Left lobe of liver (tissue), 2 donors: ENCODE measurements at regions not wholly inside any gene's neighbourhood (a gene's known extent, or its start where the extent isn't known, plus 50 kb on each side); places are given as distances from the start of the nearest gene placed in this dataset.

Experiments
- ATAC-seq: fragments of 200-7000 bp; cut with Tn5 transposase; one replicate; pipeline ENCODE4 v1.9.1; 2020; ENCODE audit warnings: mild to moderate bottlenecking, moderate library complexity
- DNase-seq: peaks from one replicate; pipeline ENCODE4 v3.0.0-alpha.2; 2020; ENCODE audit warnings: low spot score
- donor health status: DM: no; HTN: no; CAD: no; lungs with moderate emphysema.
- donor health status: DM: no; HTN: yes; CAD: no.

DNA sequence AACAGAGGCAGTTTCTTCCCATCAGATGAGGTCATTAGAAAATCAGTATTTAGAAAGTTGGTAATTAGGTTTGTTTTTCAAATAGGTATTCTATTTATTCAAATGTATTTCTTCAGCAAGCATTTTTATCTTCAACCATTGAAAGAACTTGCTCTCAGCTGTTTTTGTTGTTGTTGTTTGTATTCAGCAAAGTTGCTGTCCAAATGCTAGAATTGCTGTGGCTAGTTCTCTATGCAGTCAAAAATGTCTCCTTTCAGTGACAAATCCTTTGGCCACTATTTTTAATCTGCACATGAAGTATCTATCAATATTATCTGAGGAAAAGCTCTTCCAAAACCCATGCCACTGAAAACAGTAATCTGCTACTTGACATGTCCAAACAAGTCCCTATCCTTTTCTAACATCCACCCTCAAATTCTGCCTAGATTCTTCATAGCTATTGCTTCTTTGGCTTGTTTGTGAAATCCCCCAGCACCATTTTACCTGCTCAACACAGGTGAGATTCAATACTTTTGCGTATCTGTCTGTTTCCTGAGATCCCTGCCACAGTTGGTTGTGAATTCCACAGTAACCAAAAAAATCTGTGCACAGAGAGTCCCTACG, 1005.4 kb downstream of the GRIK2 start:
- DNase-seq: no peak

DNA sequence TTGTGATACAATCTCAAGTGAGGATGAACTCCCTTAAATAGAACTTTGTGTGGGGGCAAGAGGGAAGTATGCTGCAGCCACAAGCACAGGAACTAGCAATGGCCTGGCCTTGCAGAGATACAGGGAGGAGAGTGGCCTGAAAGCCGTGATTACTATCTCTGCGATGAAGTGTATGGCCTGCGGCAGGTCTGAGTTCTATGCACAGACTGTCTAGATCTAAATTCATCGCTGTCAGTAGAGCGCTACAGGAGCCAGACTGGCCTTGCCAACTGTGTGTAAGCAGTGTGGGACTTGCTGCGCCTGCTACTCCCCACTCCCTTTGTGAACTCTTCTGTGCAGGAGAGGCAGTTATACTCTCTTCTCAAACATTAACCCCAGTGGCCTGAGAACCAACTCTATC, 997.0 kb downstream of the GRIK2 start:
- no peak for DNase-seq

More for the DNA sequence above, 1005.4 kb downstream of the GRIK2 start:
- ATAC-seq: no peak

DNA sequence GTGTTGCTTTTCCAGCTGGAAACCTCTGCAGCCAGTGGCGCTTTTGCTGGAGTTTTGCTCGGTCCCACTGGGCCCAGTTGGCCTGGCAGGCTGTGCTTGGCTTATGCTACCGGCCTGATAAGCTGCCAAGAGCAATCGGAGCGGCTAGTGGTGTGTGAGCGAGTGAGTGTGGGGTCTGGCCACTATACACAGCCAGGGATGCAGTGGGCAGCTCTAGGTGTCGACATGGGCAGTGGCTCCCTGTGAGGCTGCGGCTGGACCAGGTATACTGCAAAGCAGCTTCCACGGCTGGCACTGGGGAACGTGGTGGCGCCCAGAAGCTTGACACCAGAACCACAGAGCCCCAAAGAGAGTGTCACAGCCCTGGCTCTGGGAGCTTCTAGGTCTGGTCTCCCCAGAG, 996.5 kb downstream of the GRIK2 start:
- no peak for ATAC-seq
- DNase-seq: no peak

More for the DNA sequence above, 997.0 kb downstream of the GRIK2 start:
- ATAC-seq: no peak

DNA sequence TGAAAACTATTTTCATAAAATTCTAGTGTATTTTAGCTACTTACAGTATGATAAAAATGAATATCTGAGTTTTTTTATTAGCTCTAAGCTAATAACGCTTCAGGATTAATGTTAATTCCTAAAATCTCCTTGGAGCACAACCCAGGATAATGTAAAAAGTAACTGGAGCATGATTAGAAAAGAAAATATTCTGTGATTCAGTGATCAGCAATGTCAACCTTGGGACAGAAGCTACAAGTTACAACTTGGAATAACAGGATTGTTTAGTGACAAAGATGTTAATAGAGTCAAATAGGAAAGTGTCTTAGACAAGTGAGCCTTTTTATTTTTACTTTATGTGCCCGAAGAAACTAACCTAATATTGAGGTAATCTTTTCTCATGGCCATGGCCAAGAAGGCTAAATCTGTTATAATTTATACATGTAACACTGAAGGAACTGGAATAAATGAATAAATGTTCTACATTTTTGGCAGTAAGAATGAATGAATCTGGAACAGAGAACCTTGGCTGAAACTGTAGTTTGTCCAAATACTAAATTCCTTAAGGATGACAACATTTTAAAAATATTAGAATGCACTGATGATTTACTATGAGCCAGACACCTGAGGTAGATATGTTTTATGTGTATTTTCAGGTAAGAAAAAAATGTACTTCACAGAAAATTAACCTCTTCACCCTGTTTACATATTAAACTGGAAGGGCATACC, 994.0 kb downstream of the GRIK2 start:
- DNase-seq: no peak
- no peak for ATAC-seq

DNA sequence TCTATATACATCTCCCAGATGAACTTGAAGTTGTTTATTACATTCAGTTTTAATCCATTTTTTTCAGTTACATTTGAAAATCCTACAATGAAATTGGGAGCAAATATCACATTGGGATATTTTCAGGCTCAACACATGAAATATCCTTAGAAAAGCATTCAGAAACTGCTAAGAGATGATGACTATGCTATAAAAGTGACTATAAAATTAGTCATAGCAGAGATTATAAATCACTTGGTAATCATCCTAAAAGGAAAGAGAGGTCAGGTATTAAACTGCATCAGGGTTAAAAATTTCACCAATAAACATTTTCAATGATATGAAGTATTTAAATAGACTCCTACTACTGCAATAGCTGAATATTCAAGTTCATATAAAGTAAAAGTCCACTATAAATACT, 987.7 kb downstream of the GRIK2 start:
- no peak for DNase-seq
- no peak for ATAC-seq

DNA sequence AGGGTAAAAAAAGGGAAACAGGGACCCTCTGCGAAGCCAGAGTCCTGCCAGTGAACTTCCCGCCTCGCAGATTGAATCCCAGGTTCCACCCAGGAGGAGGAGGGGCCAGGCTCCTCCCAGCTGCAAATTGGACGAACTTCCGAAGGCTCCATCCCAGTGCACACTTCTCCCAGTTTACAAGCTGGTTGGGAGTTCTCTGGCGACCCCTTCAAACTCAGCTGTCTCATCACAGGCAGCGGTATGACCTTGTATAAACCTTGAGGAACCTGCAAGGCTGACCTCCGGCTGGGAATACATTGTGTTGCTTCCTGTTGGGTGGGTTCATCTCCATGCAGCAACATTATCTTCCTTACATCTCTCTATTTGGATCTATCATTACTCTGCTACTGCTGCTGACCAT, 962.7 kb downstream of the GRIK2 start:
- no peak for DNase-seq

DNA sequence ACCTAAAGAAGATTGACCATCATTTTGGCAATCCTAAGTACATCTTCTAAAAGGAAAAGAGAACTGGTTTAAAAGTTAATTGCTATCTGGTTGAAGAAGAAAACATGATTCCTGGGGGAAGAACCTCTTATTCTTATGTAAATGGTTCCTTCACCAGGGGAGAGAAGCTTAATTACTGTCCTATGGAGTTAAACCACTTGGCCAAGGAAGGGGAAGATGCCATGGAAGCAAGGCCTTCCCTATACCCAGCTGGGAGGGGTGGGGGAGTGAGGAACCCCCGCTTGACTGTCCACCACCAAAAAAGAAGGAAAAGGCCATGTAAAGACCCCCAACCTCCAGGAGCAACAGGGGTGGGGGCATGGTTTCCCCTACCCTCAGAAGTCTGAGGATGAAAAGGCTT, 962.1 kb downstream of the GRIK2 start:
- no peak for ATAC-seq
- DNase-seq: no peak

More for the DNA sequence above, 962.7 kb downstream of the GRIK2 start:
- ATAC-seq: no peak

DNA sequence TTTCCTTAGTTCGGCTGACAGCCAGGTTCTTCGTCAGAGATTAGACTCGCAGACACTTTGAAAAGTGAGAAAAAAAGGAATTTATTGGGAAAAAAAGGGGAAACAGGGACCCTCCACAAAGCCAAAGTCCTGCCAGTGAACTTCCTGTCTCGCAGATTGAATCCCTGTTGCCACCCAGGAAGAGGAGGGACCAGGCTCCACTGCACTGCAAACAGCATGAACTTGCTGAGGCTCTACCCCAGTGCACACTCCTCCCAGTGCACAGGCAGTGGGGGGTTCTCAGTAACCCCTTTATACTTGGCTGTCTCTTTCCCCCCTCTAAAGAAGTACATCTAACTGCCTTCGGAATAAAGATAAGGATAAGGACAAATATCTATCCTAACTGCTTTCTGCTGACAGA, 959.0 kb downstream of the GRIK2 start:
- DNase-seq (no peak), ATAC-seq (no peak)

DNA sequence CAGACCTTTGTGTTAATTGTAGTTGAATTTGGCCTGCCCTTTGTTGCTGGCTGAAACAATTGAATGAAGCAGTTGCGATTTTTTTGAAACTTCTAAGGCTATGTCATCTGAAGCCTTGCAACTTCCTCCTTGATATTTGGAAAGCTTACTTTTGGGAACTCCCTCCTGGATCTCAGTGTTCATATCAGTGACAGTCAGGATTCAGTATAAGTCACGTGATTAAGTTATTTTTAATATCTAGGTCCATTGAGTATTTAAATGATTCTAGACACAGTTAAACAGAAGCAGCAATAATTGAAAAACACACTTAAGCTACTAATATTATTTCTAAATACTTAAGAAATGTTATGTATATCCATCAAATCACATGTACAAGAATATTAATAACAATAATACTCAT, 951.3 kb downstream of the GRIK2 start:
- no peak for ATAC-seq

DNA sequence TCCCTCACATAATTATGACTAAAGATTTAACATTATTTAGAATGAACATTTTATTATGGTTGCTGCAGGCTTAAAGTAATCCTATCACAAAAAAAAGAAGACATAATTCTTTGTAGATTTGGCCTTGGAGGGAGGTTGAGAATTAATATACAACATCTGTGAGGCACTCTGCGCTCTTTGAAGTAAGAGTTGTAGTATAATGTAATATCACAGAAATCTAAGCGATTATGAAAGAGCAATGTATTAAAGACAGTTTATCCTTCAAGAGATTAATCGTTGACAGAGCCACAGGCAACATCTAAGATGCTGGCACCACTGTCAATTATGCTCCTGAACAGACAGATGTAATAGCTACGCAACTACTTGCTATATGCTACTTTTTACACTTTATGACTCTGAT, 946.8 kb downstream of the GRIK2 start:
- no peak for ATAC-seq
- no peak for DNase-seq

More for the DNA sequence above, 951.3 kb downstream of the GRIK2 start:
- DNase-seq: no peak

DNA sequence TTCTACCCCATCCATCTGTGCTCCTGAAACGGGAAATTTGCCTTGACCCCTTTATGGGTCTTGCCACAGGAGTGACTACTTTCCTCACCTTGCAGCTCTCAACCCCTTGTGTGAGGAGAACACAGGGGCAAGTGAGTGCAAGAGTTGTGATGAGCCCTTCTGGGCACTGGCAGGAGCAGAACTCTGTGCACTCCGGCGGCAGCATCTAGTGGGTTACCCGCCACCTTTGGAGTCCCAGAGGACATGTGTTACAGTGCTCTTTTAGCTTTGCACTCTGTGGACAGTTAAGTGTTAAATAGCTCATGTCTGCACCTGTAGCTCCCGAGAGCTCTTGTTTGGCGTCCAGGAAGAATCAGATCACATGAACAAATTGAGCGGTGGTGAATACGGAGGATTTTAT, 940.2 kb downstream of the GRIK2 start:
- ATAC-seq: no peak
- DNase-seq: no peak

DNA sequence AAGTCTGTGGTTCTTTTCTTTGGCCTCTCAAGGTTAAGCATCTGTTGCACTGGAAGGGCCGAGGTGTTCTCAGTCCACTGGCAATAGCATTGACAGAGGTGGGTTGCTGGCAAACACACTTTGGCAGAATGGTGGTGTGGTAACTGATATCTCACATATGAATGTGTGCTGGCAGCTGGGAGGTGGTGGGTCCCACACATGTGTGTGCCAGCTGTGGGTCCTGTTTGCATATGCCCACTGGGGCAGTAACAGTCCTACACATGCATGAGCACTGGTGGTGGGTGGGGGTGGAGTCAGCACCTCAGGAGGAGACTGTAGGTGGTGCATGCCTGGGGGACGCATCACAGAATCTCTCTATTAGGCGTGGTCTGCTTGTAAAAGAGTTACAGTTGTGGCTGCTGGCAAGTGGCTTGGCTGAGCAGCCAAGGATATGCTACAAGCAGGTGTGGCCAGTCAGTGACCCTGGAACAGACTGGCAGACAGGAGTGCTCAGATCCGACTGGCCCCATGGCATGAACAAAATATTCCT, 934.3 kb downstream of the GRIK2 start:
- DNase-seq (no peak), ATAC-seq (no peak)

DNA sequence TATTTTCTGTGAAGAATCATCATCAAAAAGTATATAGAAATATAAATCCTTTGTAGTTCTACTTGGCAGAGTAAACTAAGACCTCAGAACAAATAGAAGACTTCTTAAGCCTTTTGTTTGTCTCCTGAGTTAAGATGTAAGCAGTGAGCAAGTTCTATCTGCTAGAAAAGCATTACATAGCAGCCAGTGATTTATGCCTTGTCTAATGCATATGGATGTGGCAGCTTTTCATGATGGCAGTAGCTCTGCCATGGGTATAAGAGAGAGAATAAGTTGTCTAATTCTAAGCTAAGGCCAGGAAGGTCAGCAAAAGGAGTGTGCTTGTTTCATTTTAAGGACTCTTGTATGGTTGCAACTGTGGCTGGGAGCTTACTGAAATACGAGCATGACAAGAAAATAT, 920.2 kb downstream of the GRIK2 start:
- no peak for ATAC-seq

DNA sequence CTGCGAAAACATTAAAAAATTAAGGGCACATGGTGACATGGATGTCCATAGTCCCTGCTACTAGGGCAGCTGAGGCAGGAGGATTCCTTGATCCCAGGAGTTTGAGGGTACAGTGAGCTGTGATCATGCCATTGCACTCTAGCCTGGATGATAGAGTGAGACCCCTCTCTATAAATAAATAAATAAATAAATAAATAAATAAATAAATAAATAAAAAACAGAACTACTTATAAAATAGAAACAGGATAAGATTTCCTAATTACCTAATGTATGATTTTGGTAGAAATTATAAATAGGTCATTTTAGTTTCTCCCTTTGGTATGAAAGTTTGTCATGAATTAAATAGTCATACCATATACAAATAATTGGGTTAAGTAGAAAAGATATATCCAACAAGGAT, 916.2 kb downstream of the GRIK2 start:
- no peak for ATAC-seq
- DNase-seq: no peak

More for the DNA sequence above, 920.2 kb downstream of the GRIK2 start:
- no peak for DNase-seq

DNA sequence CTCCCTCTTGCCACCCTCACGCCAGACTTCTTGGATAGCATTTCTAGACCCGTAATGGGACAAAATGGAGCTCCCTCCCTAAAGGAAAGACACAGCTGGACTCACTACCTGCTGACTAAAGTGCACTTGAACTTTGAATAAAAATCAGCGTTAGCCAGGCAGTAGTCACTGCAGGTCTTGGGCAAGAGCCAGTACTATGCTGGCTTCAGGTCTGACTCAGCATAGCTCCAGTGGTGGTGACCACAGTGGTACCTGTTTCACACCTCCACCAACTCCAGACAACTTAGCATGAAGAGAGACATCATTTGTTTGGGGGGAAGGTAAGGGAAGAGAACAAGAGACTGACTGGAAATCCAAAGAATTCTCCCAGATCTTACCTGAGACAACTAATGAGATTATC, 906.8 kb downstream of the GRIK2 start:
- DNase-seq (no peak), ATAC-seq (no peak)

DNA sequence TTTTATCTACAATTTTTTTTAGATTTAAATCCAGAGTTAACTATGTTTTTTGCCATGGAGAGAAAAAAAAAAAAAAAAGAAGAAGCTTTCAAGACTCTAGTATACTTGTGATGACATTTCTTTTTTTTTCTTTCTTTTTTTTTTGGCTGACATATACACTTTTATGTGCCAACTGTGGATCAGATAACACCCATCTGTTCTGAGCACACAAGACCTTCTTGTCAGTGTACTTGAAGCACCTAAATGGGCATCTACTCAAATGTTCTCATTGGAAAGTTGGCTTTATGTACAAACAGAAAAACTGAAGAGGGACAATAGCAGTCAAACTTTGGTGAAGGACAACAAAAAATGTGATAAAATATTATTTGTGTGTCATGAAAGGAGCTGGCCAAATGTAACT, 904.5 kb downstream of the GRIK2 start:
- ATAC-seq (no peak), DNase-seq (no peak)
